PC-3 (cell line): ENCODE measurements at regions not wholly inside any gene's neighbourhood (a gene's known extent, or its start where the extent isn't known, plus 50 kb on each side); places are given as distances from the start of the nearest gene placed in this dataset.
"Not testable (repeated sequence)": the region's sequence is repeated elsewhere in the genome, so short reads cannot be mapped to it uniquely, and the experiment has no call there.

ENCODE experiments used
- ATAC-seq: fragments of 200-7000 bp; cut with Tn5 transposase; 2 replicates; pipeline ENCODE4 v1.9.1; 2020; ENCODE audit warnings: mild to moderate bottlenecking, moderate library complexity
- BruUV-seq: library from RNA; stranded (reverse); fragments of 400-500 nt; replicated peaks from 2 replicates; lab custom pipeline; 2021; lab: Mats Ljungman, UMichigan
- CTCF ChIA-PET: fragments of 300-600 bp; sonication (Branson Sonifier 250); formaldehyde crosslinking; loops from one replicate; lab custom pipeline; 2022; ENCODE audit warnings: antibody characterized with exemption; lab: Charles Lee
- POLR2A ChIA-PET: fragments of 300-600 bp; sonication (Branson Sonifier 250); formaldehyde crosslinking; loops from one replicate; lab custom pipeline; 2022; ENCODE audit warnings: antibody characterized with exemption; ENCODE audit not compliant: unreplicated experiment; lab: Charles Lee
- DNase-seq: peaks from one replicate; pipeline ENCODE4 v3.0.0-alpha.2; 2015
- H2AFZ ChIP-seq: fragments of 300-600 bp; sonication (generic); 2 replicates; pipeline ENCODE4 v1.6.0; 2016; ENCODE audit warnings: antibody characterized with exemption, low read length
- H3F3A ChIP-seq: fragments of 300-600 bp; sonication (generic); one replicate; pipeline ENCODE4 v1.6.0; 2017; ENCODE audit warnings: antibody characterized with exemption, low read length, control low read depth, mild to moderate bottlenecking; ENCODE audit not compliant: unreplicated experiment
- H3K27ac ChIP-seq: fragments of 300-600 bp; sonication (generic); 2 replicates; pipeline ENCODE4 v1.5.1; 2016; ENCODE audit warnings: mild to moderate bottlenecking, low read length
- H3K27me3 ChIP-seq: fragments of 300-600 bp; sonication (generic); 2 replicates; pipeline ENCODE4 v1.6.1; 2016; ENCODE audit warnings: low read length, mixed read lengths
- H3K36me3 ChIP-seq: fragments of 300-600 bp; sonication (generic); 2 replicates; pipeline ENCODE4 v1.6.1; 2016; ENCODE audit warnings: low read depth, mixed run types, low read length, mixed read lengths
- H3K4me1 ChIP-seq: fragments of 300-600 bp; sonication (generic); 2 replicates; pipeline ENCODE4 v1.5.1; 2016; ENCODE audit warnings: low read length; ENCODE audit not compliant: insufficient read depth
- H3K4me2 ChIP-seq: fragments of 300-600 bp; sonication (generic); 2 replicates; pipeline ENCODE4 v1.6.0; 2016; ENCODE audit warnings: low read length
- H3K4me3 ChIP-seq: fragments of 300-600 bp; sonication (generic); 2 replicates; pipeline ENCODE4 v1.5.1; 2016; ENCODE audit warnings: mild to moderate bottlenecking, low read length, mixed read lengths
- H3K79me2 ChIP-seq: fragments of 300-600 bp; sonication (generic); 2 replicates; pipeline ENCODE4 v1.6.1; 2017; ENCODE audit warnings: low read length, mixed read lengths
- H3K9ac ChIP-seq: fragments of 300-600 bp; sonication (generic); 2 replicates; pipeline ENCODE4 v1.6.0; 2016; ENCODE audit warnings: mild to moderate bottlenecking, low read length
- H3K9me2 ChIP-seq: fragments of 300-600 bp; sonication (generic); replicated peaks from 2 replicates; pipeline ENCODE4 v1.6.1; 2016; ENCODE audit warnings: mixed run types, low read length, mixed read lengths
- H3K9me3 ChIP-seq: fragments of 300-600 bp; sonication (generic); 2 replicates; pipeline ENCODE4 v1.6.1; 2016; ENCODE audit warnings: low read length, mixed read lengths
- H4K20me1 ChIP-seq: fragments of 300-600 bp; sonication (generic); 2 replicates; pipeline ENCODE4 v1.6.1; 2016; ENCODE audit warnings: low read length, mixed read lengths
- CTCF ChIP-seq: fragments of 300-600 bp; sonication (generic); conservative IDR thresholded peaks from 2 replicates; pipeline ENCODE4 v1.5.1; 2017; ENCODE audit warnings: antibody characterized with exemption, low read depth, mild to moderate bottlenecking, low read length
- EZH2 ChIP-seq: fragments of 300-600 bp; sonication (generic); IDR thresholded peaks from one replicate; pipeline ENCODE4 v1.6.1; 2017; ENCODE audit warnings: antibody characterized with exemption, mild to moderate bottlenecking, low read length; ENCODE audit not compliant: unreplicated experiment
- EZH2phosphoT487 ChIP-seq: fragments of 300-600 bp; sonication (generic); IDR thresholded peaks from 2 replicates; pipeline ENCODE4 v1.6.1; 2018; ENCODE audit warnings: mild to moderate bottlenecking, antibody characterized with exemption, low read length, borderline replicate concordance
- intact Hi-C: fragments of 100-400 bp; cut with micrococcal nuclease; formaldehyde crosslinking; loops from 2 replicates; pipeline ENCODE4 v1.9.0; 2023

GRCh38 chr2:158878003-158878402 is 82.9 kb downstream of the DAPL1 start:
- H3K4me3 ChIP-seq = no peak overlapping the region
- no peaks in the 10 kb centered on the region for H3K79me2 ChIP-seq
- H3K4me2 ChIP-seq = no peak overlapping the region
- ChIA-PET POLR2A (no interaction called here), CTCF (no interaction called here)
- intact Hi-C loops = no loop called here
- H3K9ac ChIP-seq = no peak overlapping the region
- TF ChIP-seq EZH2phosphoT487 (no peak), CTCF (no peak), EZH2 (no peak)
- no peaks in the 10 kb centered on the region for H3K9me2 ChIP-seq
- H2AFZ ChIP-seq = no peak overlapping the region
- H3F3A ChIP-seq = no peaks in the 10 kb centered on the region
- H4K20me1 ChIP-seq = no peaks in the 10 kb centered on the region
- H3K4me1 ChIP-seq = no peaks in the 10 kb centered on the region
- no peak for DNase-seq
- no peaks in the 10 kb centered on the region for H3K36me3 ChIP-seq
- no peaks in the 10 kb centered on the region for H3K9me3 ChIP-seq
- no TSS peak for BruUV-seq
- H3K27me3 ChIP-seq = no peaks in the 10 kb centered on the region
- ATAC-seq = no peak
- no peak overlapping the region for H3K27ac ChIP-seq

- TF ChIP-seq CTCF (no peak), EZH2 (no peak), EZH2phosphoT487 (no peak)
- ChIA-PET POLR2A (no interaction called here), CTCF (no interaction called here)
- Histone ChIP-seq H3K36me3 (no peaks in the 10 kb centered on the region), H4K20me1 (no peaks in the 10 kb centered on the region), H3K4me3 (no peak overlapping the region), H3K27ac (no peak overlapping the region), H2AFZ (no peak overlapping the region), H3K4me1 (no peaks in the 10 kb centered on the region), H3K79me2 (no peaks in the 10 kb centered on the region), H3K9me3 (no peaks in the 10 kb centered on the region), H3K4me2 (no peak overlapping the region), H3K27me3 (no peaks in the 10 kb centered on the region), H3K9me2 (no peaks in the 10 kb centered on the region), H3K9ac (no peak overlapping the region), H3F3A (no peaks in the 10 kb centered on the region)
- ATAC-seq (no peak), DNase-seq (no peak)
- BruUV-seq = no TSS peak
- intact Hi-C loops = no loop called here
Measured at GRCh38 chr2:158879229-158879903, 84.2 kb downstream of the DAPL1 start.

GRCh38 chr2:158882297-158882696 is 86.1 kb upstream of the TANC1 start:
- no peak overlapping the region for H3K4me2 ChIP-seq
- no peaks in the 10 kb centered on the region for H3K9me3 ChIP-seq
- no peak overlapping the region for H3K4me3 ChIP-seq
- no peaks in the 10 kb centered on the region for H3K9me2 ChIP-seq
- POLR2A ChIA-PET = no interaction called here
- H3K36me3 ChIP-seq = no peaks in the 10 kb centered on the region
- intact Hi-C loops = loop anchor here (10.0 kb wide), 1 partner anchor 1083 kb away; no protein-coding TSS in a partner anchor
- ATAC-seq (no peak), DNase-seq (no peak)
- no peaks in the 10 kb centered on the region for H3K79me2 ChIP-seq
- BruUV-seq = no TSS peak
- H3K27ac ChIP-seq = no peak overlapping the region
- H2AFZ ChIP-seq = no peak overlapping the region
- no peak overlapping the region for H3K9ac ChIP-seq
- CTCF ChIA-PET = interaction anchor here (0.5 kb wide), 1 partner anchor 26 kb away, joined by 3 read pairs; no protein-coding TSS in a partner anchor
- H4K20me1 ChIP-seq = no peaks in the 10 kb centered on the region
- H3K27me3 ChIP-seq = no peaks in the 10 kb centered on the region
- H3K4me1 ChIP-seq = peaks cover 21% of the 10 kb centered on the region
- H3F3A ChIP-seq = no peaks in the 10 kb centered on the region
- TF ChIP-seq EZH2phosphoT487 = no peak
- no peak for TF ChIP-seq CTCF
- no peak for TF ChIP-seq EZH2

- H3K79me2 ChIP-seq, BruUV-seq, H3K9ac ChIP-seq, H3K27ac ChIP-seq, H3K36me3 ChIP-seq, H3K9me2 ChIP-seq, DNase-seq, H3K4me3 ChIP-seq, H4K20me1 ChIP-seq, ATAC-seq, H3K27me3 ChIP-seq, H3K9me3 ChIP-seq, H2AFZ ChIP-seq, H3K4me2 ChIP-seq, H3F3A ChIP-seq, CTCF ChIA-PET: not testable (repeated sequence)
- intact Hi-C loops = loop anchor here (10.0 kb wide), 1 partner anchor 1080 kb away; no protein-coding TSS in a partner anchor
- H3K4me1 ChIP-seq = peaks cover 33% of the 10 kb centered on the region
- POLR2A ChIA-PET = interaction anchor here (0.6 kb wide), 1 partner anchor 507 kb away, joined by 3 read pairs; no protein-coding TSS in a partner anchor
Measured at GRCh38 chr2:158884552-158884951, 83.9 kb upstream of the TANC1 start.
